ENCODE measurements at regions not wholly inside any gene's neighbourhood (a gene's known extent, or its start where the extent isn't known, plus 50 kb on each side); places are given as distances from the start of the nearest gene placed in this dataset.
"Not testable (repeated sequence)": the region's sequence is repeated elsewhere in the genome, so short reads cannot be mapped to it uniquely, and the experiment has no call there.

GRCh38 chr5:34193297-34193696 is 150.3 kb upstream of the C1QTNF3 start:
- not testable (repeated sequence) for TF ChIP-seq CTCF (conservative IDR thresholded peaks at IDR 0.05 in 1 of 2, IDR thresholded peaks at IDR 0.05 in 1 of 2; ENCODE audit: extremely low read depth in 1 of 2, insufficient read depth in 1 of 2, low read depth in 1 of 2, low read length in 2 of 2); EZH2 (IDR thresholded peaks at IDR 0.05; ENCODE audit: borderline replicate concordance, low read length)
